Stimulated activated CD4-positive, alpha-beta T cell treated with anti-CD3 and anti-CD28 coated beads, Interleukin-2, amount 100 ng/mL, for 48 hours (primary cell): ENCODE measurements at regions not wholly inside any gene's neighbourhood (a gene's known extent, or its start where the extent isn't known, plus 50 kb on each side); places are given as distances from the start of the nearest gene placed in this dataset.

Source experiments
- DNase-seq, 2 donors: peaks; one replicate each; pipeline ENCODE4 v3.0.0-alpha.2; 2020

DNA sequence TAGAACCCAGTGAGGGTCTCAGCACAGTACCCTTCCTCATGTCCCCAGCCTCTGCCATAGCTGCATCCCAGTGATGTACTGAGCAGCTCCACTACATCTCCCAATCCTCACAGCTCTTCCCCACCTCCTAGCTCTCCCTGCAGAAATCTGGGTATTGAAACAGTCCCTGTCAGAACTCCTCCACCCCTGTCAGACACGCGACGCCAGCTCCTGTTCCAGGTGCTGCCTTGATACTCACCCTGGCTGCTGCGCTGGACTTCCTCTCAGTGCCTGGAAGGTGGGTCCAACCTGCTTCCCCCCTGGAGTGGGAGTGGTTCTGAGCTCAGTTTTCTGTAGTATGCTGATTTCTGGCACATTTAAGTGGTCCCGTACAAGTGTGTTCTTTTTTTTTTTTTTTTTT is 160.9 kb upstream of the SLCO3A1 start:
- DNase-seq, result no peak

DNA sequence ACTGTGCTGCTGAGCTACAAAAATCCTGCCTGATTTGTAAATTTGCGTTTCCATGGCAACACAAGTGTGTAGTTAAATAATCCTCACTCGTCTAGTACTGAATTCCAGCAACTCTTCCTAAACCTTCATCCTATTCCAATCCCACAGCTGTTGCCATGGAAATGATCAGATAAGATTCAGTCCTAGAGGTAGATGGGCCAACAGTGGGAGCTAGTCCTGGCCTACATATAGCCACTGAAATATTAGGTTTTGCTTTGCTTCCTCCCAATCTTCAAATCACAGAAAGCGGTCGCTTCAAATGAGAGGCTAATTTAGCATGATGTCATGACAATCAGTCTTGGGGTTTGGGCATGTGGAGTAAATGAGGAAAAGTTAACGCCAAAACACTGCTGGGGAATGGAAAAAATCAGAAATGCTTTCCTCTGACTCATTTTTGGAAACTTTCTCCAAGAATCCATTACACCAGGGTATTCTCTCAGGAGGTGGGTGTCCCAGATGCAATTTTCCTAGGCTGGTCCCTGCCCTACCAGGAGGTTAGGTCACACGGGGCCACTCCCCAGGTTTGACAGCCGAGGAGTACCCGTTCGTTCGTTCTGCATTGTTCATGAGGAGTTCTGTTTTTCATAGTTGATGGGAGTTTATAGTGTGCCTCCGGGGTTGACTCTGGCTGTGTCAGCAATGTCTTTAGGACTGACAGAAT is 159.2 kb upstream of the SLCO3A1 start:
- no peak for DNase-seq

GRCh38 chr15:91694831-91695210 is 158.7 kb upstream of the SLCO3A1 start:
- no peak for DNase-seq

GRCh38 chr15:91695799-91696198 is 157.7 kb upstream of the SLCO3A1 start:
- no peak for DNase-seq

DNA sequence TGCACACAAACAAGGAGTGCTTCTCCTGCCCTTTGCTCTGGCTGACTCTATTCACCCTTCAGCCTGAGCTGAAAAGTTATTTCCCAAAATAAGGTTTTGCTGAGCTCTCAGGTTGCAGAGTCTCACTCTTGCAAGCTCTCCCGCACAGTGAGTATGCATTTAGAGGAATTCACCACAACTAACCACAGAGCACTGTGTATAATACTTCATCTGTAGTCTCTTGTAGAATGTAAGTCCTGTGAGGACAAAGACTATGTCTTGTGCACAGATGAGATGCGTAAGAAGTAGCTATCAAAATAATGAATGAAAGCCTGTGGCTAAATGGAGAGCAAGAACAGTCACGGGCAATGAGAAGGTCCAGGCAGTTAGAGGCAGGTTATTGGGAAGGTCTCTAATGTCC is 156.5 kb upstream of the SLCO3A1 start:
- DNase-seq, result no peak

DNA sequence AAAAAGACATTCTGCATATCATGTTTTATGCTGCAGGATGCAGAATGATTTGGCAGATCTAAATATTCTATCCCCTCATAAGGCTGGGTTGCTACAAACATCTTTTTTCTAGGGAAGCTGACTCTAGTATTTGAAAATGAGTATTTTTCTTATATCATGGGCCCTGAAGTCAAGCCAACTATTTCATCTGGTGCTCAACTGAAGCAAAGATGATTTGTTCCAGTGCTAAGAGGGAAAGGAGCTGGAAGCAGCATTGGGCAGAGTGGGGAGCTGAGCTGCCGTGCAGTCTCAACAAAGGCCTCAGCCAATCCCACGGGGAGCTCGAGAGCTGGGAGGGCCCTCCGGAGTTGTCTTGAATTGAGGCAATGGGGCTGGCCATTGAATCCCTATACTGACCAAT is 155.3 kb upstream of the SLCO3A1 start:
- no peak for DNase-seq

DNA sequence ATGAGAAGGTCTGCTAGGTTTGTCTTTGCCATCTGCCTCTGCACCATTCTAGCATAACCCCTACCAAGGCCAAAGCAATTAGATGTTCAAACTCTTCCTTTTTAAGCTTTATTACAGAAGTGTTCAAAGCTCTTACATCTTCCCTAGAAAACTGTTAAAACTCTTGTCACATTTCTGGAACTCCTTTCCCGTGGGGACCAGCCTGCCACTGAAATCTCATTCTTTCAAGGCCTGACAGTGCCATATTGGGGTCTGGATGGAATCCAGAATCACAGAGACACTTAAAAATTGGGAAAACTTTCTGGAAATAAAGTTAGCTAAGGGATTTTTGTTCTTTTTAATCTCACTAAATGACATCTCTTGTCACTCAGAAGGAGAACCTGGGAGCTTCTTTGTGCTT is 153.8 kb upstream of the SLCO3A1 start:
- DNase-seq, result no peak

GRCh38 chr15:91703274-91703673 is 150.2 kb upstream of the SLCO3A1 start:
- DNase-seq, result no peak

DNA sequence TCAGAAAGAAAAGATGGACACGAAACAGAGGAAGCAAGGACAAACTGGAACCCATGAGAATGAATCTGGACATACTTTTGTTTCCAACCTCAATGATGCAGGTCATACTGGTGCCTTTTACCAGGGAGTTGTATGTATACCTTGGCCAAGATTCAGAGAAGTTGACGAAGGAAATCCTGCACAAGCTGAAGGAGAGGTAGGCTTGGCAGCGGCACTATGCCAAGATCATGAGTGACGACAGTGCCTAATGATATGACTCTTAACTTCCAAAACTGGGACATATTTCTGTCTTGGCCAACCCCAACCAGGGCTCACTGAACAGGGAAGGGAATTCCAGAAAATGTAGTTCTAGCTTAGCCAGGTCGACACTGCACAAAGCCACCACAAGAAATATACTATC is 149.2 kb upstream of the SLCO3A1 start:
- no peak for DNase-seq

DNA sequence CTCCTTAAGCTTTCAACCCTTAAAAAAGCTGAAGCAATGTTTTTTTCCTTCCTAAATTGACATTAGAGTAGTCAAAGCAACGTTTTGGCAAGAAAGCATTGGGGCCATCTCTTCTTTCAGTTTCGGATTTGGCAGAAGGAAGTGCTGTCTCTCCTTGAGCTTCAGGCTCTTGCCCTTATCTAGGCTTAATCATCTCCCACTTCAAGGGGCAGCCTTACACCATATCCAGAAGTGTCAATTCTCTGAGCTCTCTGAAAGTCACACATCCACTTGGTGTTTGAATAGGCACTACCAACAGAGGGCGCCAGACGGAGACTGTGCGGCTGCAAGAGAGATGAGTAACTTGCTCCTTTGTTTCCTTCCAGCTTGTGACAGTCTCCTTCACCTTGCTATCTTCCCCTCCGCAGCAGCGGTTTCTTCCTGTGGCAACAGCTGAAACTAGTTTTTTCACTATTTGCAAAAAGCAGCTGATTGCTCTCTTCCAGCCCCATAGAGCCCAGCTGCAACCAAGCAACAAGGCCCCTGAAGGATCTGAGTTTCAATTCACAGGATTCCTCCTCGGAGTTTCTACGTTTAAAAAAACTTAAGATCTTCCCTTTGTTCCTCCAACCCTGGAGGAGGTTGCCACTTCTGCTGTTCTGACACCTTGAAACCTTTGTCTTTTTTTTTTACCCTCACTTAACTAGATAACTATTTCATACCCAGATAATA is 147.0 kb upstream of the SLCO3A1 start:
- peak; percentile 80 to 82 for DNase-seq

GRCh38 chr15:91710080-91710698 is 143.3 kb upstream of the SLCO3A1 start:
- DNase-seq, result no peak

- no peak for DNase-seq
These were observed 142.0 kb upstream of the SLCO3A1 start for GRCh38 chr15:91711384-91712033.

- DNase-seq, result no peak
These were observed 141.2 kb upstream of the SLCO3A1 start for GRCh38 chr15:91712286-91712685.

- no peak for DNase-seq
These were observed 137.0 kb upstream of the SLCO3A1 start for GRCh38 chr15:91716536-91716935.

DNA sequence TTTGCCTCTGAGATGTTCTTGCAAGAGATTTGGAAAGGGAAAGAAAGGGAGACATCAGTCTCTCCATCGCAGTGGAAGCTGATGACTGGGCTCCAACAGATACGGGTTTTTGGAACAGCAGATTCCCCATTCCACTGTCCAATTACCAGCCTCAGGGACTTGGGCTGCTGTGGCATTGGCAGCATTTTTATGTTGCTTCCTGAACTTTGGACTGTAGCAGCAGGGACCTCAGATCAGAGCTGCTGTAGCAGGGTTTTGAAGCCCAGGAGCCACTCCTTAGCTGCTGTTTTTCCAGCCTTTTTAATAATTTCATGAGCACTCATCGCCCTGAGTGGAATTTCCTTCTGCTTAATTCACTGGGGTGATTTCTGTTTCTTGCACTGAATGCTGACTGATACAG is 135.7 kb upstream of the SLCO3A1 start:
- DNase-seq, result no peak

DNA sequence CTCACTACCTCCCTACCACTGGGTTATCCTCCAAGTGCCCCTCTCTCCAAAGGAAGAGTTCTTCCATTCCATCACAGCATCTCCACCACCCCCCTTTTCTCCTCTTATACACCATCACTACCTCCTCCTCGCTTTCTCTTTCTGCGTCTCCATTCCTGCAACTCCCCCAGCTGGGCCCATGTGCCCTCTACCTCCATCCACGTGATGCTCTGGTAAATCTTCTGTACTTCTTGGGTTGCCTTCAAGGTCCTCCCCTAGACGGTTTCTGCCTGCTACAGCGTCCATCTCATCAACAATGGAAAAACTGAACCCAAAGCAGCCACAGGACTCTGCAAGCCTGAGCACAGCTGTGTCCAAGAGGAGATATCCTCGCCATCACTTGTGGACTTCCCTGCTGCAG is 129.5 kb upstream of the SLCO3A1 start:
- no peak for DNase-seq

DNA sequence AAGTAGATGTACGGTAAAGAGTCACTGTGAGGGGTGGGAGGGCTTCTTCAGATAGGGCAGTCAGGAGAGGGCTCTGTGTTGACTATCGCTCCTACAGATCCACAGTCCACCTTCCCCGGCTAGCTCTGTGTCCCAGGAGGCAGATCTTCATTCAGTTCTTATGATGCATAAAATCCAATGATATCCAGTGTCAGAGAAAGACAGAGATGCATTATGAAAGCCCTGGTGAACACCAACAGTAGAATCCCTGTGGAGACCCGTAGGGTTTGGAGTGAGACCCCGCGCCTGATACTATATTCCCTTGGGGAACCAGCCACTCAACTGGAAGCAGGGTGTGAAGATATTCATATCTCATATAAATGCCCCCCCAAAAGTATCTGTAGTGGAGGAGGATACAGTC is 119.8 kb upstream of the SLCO3A1 start:
- no peak for DNase-seq

- no peak for DNase-seq
These were observed 116.2 kb upstream of the SLCO3A1 start for GRCh38 chr15:91737151-91737818.

DNA sequence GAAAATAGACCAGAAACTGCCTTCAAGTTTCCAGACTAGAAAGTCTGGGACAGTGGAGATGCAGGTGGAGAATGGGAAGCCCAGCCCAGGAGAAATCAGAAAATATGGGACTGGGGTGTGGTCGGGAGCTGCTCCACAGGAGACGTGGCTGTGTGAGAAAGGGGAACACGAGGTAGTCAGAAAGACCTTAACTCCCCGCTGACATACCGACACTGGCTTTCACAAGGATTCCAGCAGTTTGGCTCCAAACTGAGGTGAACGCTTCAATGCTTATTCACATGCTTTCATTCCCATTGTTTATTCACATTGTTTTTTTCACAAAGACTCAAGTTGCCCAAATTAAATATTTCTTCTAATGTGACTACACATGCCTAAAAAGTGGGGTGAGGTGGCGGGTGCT is 111.5 kb upstream of the SLCO3A1 start:
- DNase-seq, result no peak

- no peak for DNase-seq
These were observed 101.9 kb upstream of the SLCO3A1 start for GRCh38 chr15:91751611-91752010.

- DNase-seq, result no peak
These were observed 101.3 kb upstream of the SLCO3A1 start for GRCh38 chr15:91752081-91752785.

DNA sequence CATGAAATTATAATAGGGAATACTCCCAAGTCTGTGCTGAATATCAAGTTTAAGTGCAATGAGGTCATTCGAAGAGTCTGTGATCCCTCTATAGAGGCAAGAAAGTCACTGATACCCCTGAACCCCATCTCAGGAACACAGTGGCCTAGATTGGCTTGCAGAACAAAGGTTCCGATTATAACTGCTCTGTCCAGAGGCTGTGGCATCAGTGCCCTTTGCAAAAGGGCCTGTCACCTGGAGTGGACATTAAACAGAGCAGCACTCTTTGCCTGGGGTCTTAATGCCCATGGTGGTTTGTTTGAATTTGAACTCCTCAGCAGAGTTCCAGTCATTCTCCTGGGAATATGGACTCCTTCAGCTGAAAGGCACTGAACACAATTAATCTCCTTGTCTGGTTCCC is 93.9 kb upstream of the SLCO3A1 start:
- DNase-seq, result no peak

GRCh38 chr15:91765660-91766059 is 87.8 kb upstream of the SLCO3A1 start:
- no peak for DNase-seq
